ENCODE measurements at regions not wholly inside any gene's neighbourhood (a gene's known extent, or its start where the extent isn't known, plus 50 kb on each side); places are given as distances from the start of the nearest gene placed in this dataset.

GRCh38 chr1:47658161-47658920, 220.5 kb downstream of the FOXD2 start:
- Histone ChIP-seq H3K79me2 (ENCODE audit: insufficient read depth, low read length) (no peaks in the 10 kb centered on the region), H3K9ac (ENCODE audit: low read length) (no peak overlapping the region), H3K9me2 (ENCODE audit: low read depth, low read length) (no peaks in the 10 kb centered on the region), H3K36me3 (ENCODE audit: insufficient read depth, low read length) (no peaks in the 10 kb centered on the region), H3K4me3 (ENCODE audit: low read depth, low read length, poor library complexity, severe bottlenecking) (no peak overlapping the region), H3K4me1 (ENCODE audit: insufficient read depth, low read length, severe bottlenecking) (no peaks in the 10 kb centered on the region), H3F3A (ENCODE audit: insufficient read depth, low read length) (no peaks in the 10 kb centered on the region), H2AFZ (ENCODE audit: low read length) (no peak overlapping the region), H3K4me2 (ENCODE audit: low read length) (no peak overlapping the region), H4K20me1 (ENCODE audit: insufficient read depth, low read length) (no peaks in the 10 kb centered on the region), H3K27ac (ENCODE audit: low read depth, low read length, poor library complexity, severe bottlenecking) (no peak overlapping the region), H3K27me3 (ENCODE audit: insufficient read depth, low read length) (no peaks in the 10 kb centered on the region), H3K9me3 (ENCODE audit: low read length) (no peaks in the 10 kb centered on the region)
- TF ChIP-seq EZH2 (IDR thresholded peaks at IDR 0.05; ENCODE audit: borderline replicate concordance, low read length) (no peak), CTCF (IDR thresholded peaks at IDR 0.05; ENCODE audit: low read length) (no peak)

GRCh38 chr1:47659146-47659545, 221.3 kb downstream of the FOXD2 start:
- TF ChIP-seq EZH2 (IDR thresholded peaks at IDR 0.05; ENCODE audit: borderline replicate concordance, low read length) (no peak), CTCF (IDR thresholded peaks at IDR 0.05; ENCODE audit: low read length) (no peak)
- Histone ChIP-seq H3K79me2 (ENCODE audit: insufficient read depth, low read length) (no peaks in the 10 kb centered on the region), H4K20me1 (ENCODE audit: insufficient read depth, low read length) (no peaks in the 10 kb centered on the region), H3K4me3 (ENCODE audit: low read depth, low read length, poor library complexity, severe bottlenecking) (no peak overlapping the region), H3K4me1 (ENCODE audit: insufficient read depth, low read length, severe bottlenecking) (no peaks in the 10 kb centered on the region), H3K27ac (ENCODE audit: low read depth, low read length, poor library complexity, severe bottlenecking) (no peak overlapping the region), H3K9me3 (ENCODE audit: low read length) (no peaks in the 10 kb centered on the region), H3K27me3 (ENCODE audit: insufficient read depth, low read length) (no peaks in the 10 kb centered on the region), H3F3A (ENCODE audit: insufficient read depth, low read length) (no peaks in the 10 kb centered on the region), H3K9me2 (ENCODE audit: low read depth, low read length) (no peaks in the 10 kb centered on the region), H3K9ac (ENCODE audit: low read length) (no peak overlapping the region), H2AFZ (ENCODE audit: low read length) (no peak overlapping the region), H3K4me2 (ENCODE audit: low read length) (no peak overlapping the region), H3K36me3 (ENCODE audit: insufficient read depth, low read length) (no peaks in the 10 kb centered on the region)

GRCh38 chr1:47660622-47661021, 222.8 kb downstream of the FOXD2 start:
- H3K9me3 ChIP-seq (ENCODE audit: low read length): no peaks in the 10 kb centered on the region
- H3K79me2 ChIP-seq (ENCODE audit: insufficient read depth, low read length): no peaks in the 10 kb centered on the region
- H4K20me1 ChIP-seq (ENCODE audit: insufficient read depth, low read length): no peaks in the 10 kb centered on the region
- H3K27ac ChIP-seq (ENCODE audit: low read depth, low read length, poor library complexity, severe bottlenecking): no peak overlapping the region
- no peak overlapping the region for H2AFZ ChIP-seq (ENCODE audit: low read length)
- H3K9ac ChIP-seq (ENCODE audit: low read length): no peak overlapping the region
- H3K4me1 ChIP-seq (ENCODE audit: insufficient read depth, low read length, severe bottlenecking): no peaks in the 10 kb centered on the region
- H3F3A ChIP-seq (ENCODE audit: insufficient read depth, low read length): no peaks in the 10 kb centered on the region
- H3K27me3 ChIP-seq (ENCODE audit: insufficient read depth, low read length): no peaks in the 10 kb centered on the region
- no peak overlapping the region for H3K4me2 ChIP-seq (ENCODE audit: low read length)
- no peaks in the 10 kb centered on the region for H3K9me2 ChIP-seq (ENCODE audit: low read depth, low read length)
- TF ChIP-seq EZH2 (IDR thresholded peaks at IDR 0.05; ENCODE audit: borderline replicate concordance, low read length) (no peak), CTCF (IDR thresholded peaks at IDR 0.05; ENCODE audit: low read length) (no peak)
- H3K4me3 ChIP-seq (ENCODE audit: low read depth, low read length, poor library complexity, severe bottlenecking): no peak overlapping the region
- H3K36me3 ChIP-seq (ENCODE audit: insufficient read depth, low read length): no peaks in the 10 kb centered on the region

Measured in OCI-LY1 (cell line).